Right lobe of liver (tissue), 4 donors: ENCODE measurements at regions not wholly inside any gene's neighbourhood (a gene's known extent, or its start where the extent isn't known, plus 50 kb on each side); places are given as distances from the start of the nearest gene placed in this dataset.

Experiments used
- POLR2A ChIP-seq: fragments of 450-650 bp; IDR thresholded peaks from one replicate; pipeline ENCODE4 v1.6.1; 2017; ENCODE audit warnings: antibody characterized with exemption, mild to moderate bottlenecking
- TF ChIP-seq, protein P1 (sequence below), 4 donors: fragments of 200-600 bp in 3 of 4; fragments of 450-650 bp in 1 of 4; IDR thresholded peaks; one replicate each; pipeline versions ENCODE4 v1.5.1 to v1.8.0; 2016 to 2022; ENCODE audit warnings: antibody characterized with exemption in 4 of 4, mild to moderate bottlenecking in 2 of 4
- donor health status: DM: no; HTN: no; CAD: no.
- donor health status: DM: no; HTN: no; CAD: no.
- donor health status: DM: no; HTN: yes; CAD: no.

DNA sequence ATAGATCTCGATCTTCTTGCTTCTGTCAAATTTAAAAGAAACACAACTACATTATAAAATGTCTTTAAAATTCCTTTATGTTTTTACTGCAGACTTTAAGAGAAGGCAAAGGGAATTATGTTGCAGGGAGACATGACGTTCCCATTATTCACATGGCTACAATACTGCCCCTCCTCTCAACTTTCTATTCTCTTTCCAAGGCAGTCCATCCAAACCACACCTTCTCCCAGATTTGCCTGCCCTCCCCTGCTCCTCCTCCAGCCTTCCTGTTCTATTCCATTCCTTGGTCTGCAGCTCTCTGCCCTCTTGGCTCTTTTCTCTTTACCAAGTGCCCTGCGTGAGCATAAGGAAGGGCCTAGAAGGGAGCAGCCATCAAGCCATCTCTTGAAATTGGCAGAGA lies 61.3 kb downstream of the NABP1 start:
- TF ChIP-seq, protein P1, sequence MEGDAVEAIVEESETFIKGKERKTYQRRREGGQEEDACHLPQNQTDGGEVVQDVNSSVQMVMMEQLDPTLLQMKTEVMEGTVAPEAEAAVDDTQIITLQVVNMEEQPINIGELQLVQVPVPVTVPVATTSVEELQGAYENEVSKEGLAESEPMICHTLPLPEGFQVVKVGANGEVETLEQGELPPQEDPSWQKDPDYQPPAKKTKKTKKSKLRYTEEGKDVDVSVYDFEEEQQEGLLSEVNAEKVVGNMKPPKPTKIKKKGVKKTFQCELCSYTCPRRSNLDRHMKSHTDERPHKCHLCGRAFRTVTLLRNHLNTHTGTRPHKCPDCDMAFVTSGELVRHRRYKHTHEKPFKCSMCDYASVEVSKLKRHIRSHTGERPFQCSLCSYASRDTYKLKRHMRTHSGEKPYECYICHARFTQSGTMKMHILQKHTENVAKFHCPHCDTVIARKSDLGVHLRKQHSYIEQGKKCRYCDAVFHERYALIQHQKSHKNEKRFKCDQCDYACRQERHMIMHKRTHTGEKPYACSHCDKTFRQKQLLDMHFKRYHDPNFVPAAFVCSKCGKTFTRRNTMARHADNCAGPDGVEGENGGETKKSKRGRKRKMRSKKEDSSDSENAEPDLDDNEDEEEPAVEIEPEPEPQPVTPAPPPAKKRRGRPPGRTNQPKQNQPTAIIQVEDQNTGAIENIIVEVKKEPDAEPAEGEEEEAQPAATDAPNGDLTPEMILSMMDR (IDR thresholded peaks at IDR 0.05) = no peak
- no peak for TF ChIP-seq POLR2A
